ENCODE measurements at regions not wholly inside any gene's neighbourhood (a gene's known extent, or its start where the extent isn't known, plus 50 kb on each side); places are given as distances from the start of the nearest gene placed in this dataset.

GRCh38 chr5:158600679-158601078 lies 499.0 kb downstream of the EBF1 start:
- H3K27me3 ChIP-seq (ENCODE audit: low read depth), result no peaks in the 10 kb centered on the region
- no peak overlapping the region for H3K27ac ChIP-seq (replicated peaks)
- no peak overlapping the region for H3K4me3 ChIP-seq
- no peak for TF ChIP-seq CTCF (IDR thresholded peaks at IDR 0.05; ENCODE audit: borderline replicate concordance)
- no peak for DNase-seq
- H3K9me3 ChIP-seq (replicated peaks), result peaks cover 15% of the 10 kb centered on the region
- intact Hi-C loops (cut with micrococcal nuclease), result no loop called here
- H3K36me3 ChIP-seq, result no peaks in the 10 kb centered on the region
- H3K4me1 ChIP-seq, result peaks cover 14% of the 10 kb centered on the region

- DNase-seq, result no peak
- intact Hi-C loops (cut with micrococcal nuclease), result no loop called here
- Histone ChIP-seq H3K27ac (replicated peaks) (peak overlapping the region; percentile 70), H3K36me3 (no peaks in the 10 kb centered on the region), H3K4me3 (no peak overlapping the region), H3K9me3 (replicated peaks) (peaks cover 15% of the 10 kb centered on the region), H3K4me1 (peaks cover 14% of the 10 kb centered on the region), H3K27me3 (ENCODE audit: low read depth) (no peaks in the 10 kb centered on the region)
- TF ChIP-seq CTCF (IDR thresholded peaks at IDR 0.05; ENCODE audit: borderline replicate concordance), result no peak
These were observed 500.6 kb downstream of the EBF1 start for GRCh38 chr5:158599157-158599556.

GRCh38 chr5:158594595-158595242 lies 505.0 kb downstream of the EBF1 start:
- Histone ChIP-seq H3K27me3 (ENCODE audit: low read depth) (no peaks in the 10 kb centered on the region), H3K4me3 (no peak overlapping the region), H3K27ac (replicated peaks) (no peak overlapping the region), H3K4me1 (peaks cover 30% of the 10 kb centered on the region), H3K9me3 (replicated peaks) (peaks cover 15% of the 10 kb centered on the region), H3K36me3 (no peaks in the 10 kb centered on the region)
- DNase-seq, result no peak
- intact Hi-C loops (cut with micrococcal nuclease), result no loop called here
- no peak for TF ChIP-seq CTCF (IDR thresholded peaks at IDR 0.05; ENCODE audit: borderline replicate concordance)

- TF ChIP-seq CTCF (IDR thresholded peaks at IDR 0.05; ENCODE audit: borderline replicate concordance), result no peak
- H3K4me1 ChIP-seq, result peaks cover 24% of the 10 kb centered on the region
- no peak for DNase-seq
- peaks cover 15% of the 10 kb centered on the region for H3K9me3 ChIP-seq (replicated peaks)
- no peak overlapping the region for H3K27ac ChIP-seq (replicated peaks)
- H3K27me3 ChIP-seq (ENCODE audit: low read depth), result no peaks in the 10 kb centered on the region
- no peaks in the 10 kb centered on the region for H3K36me3 ChIP-seq
- intact Hi-C loops (cut with micrococcal nuclease), result no loop called here
- H3K4me3 ChIP-seq, result no peak overlapping the region
These were observed 505.8 kb downstream of the EBF1 start for GRCh38 chr5:158593925-158594324.

GRCh38 chr5:158591301-158591863 lies 508.3 kb downstream of the EBF1 start:
- no peaks in the 10 kb centered on the region for H3K27me3 ChIP-seq (ENCODE audit: low read depth)
- no peaks in the 10 kb centered on the region for H3K36me3 ChIP-seq
- no peak for DNase-seq
- no peak for TF ChIP-seq CTCF (IDR thresholded peaks at IDR 0.05; ENCODE audit: borderline replicate concordance)
- peaks cover under 1% of the 10 kb centered on the region for H3K9me3 ChIP-seq (replicated peaks)
- intact Hi-C loops (cut with micrococcal nuclease), result no loop called here
- H3K4me3 ChIP-seq, result no peak overlapping the region
- no peak overlapping the region for H3K27ac ChIP-seq (replicated peaks)
- H3K4me1 ChIP-seq, result peaks cover 21% of the 10 kb centered on the region

Measured in left ventricle myocardium inferior (tissue), 1 donor.